Endodermal cell (in vitro differentiated cells): ENCODE measurements at regions not wholly inside any gene's neighbourhood (a gene's known extent, or its start where the extent isn't known, plus 50 kb on each side); places are given as distances from the start of the nearest gene placed in this dataset.

Experiments
- DNase-seq: peaks from one replicate; pipeline ENCODE4 v3.0.0-alpha.2; 2017
- H3K27ac ChIP-seq: 2 replicates; pipeline ENCODE4 v1.5.1; 2013; ENCODE audit warnings: mild to moderate bottlenecking, low read depth, low read length, moderate library complexity
- H3K27me3 ChIP-seq: 2 replicates; pipeline ENCODE4 v1.6.1; 2013; ENCODE audit warnings: mild to moderate bottlenecking, low read length, moderate library complexity; ENCODE audit not compliant: insufficient read depth, control insufficient read depth, poor library complexity, severe bottlenecking
- H3K36me3 ChIP-seq: 2 replicates; pipeline ENCODE4 v1.7.0; 2013; ENCODE audit warnings: mild to moderate bottlenecking, low read length, moderate library complexity; ENCODE audit not compliant: control insufficient read depth, insufficient read depth
- H3K4me1 ChIP-seq: one replicate; pipeline ENCODE4 v1.7.0; 2013; ENCODE audit warnings: low read length; ENCODE audit not compliant: control insufficient read depth, insufficient read depth
- H3K4me3 ChIP-seq: 2 replicates; pipeline ENCODE4 v1.5.1; 2013; ENCODE audit warnings: mild to moderate bottlenecking, low read length, moderate library complexity
- H3K9ac ChIP-seq: 2 replicates; pipeline ENCODE4 v1.6.1; 2013; ENCODE audit warnings: mild to moderate bottlenecking, low read length, moderate library complexity; ENCODE audit not compliant: poor library complexity, severe bottlenecking; ENCODE audit errors: extremely low read depth
- H3K9me3 ChIP-seq: 2 replicates; pipeline ENCODE4 v1.6.1; 2013; ENCODE audit warnings: mild to moderate bottlenecking, low read length, moderate library complexity; ENCODE audit not compliant: control insufficient read depth
- H3K27ac Mint-ChIP-seq: 2 replicates; pipeline ENCODE4 v1.8.0; 2020; ENCODE audit warnings: mixed read lengths
- H3K27me3 Mint-ChIP-seq: 2 replicates; pipeline ENCODE4 v1.8.0; 2021; ENCODE audit warnings: mild to moderate bottlenecking, mixed read lengths; ENCODE audit not compliant: insufficient read depth
- H3K36me3 Mint-ChIP-seq: 2 replicates; pipeline ENCODE4 v1.8.0; 2020; ENCODE audit warnings: low read depth, mixed read lengths
- H3K4me1 Mint-ChIP-seq: 2 replicates; pipeline ENCODE4 v1.8.0; 2020; ENCODE audit warnings: mixed read lengths
- H3K4me3 Mint-ChIP-seq: 2 replicates; pipeline ENCODE4 v1.8.0; 2020; ENCODE audit warnings: mild to moderate bottlenecking, moderate library complexity, mixed read lengths
- H3K9me3 Mint-ChIP-seq: 2 replicates; pipeline ENCODE4 v1.8.0; 2020; ENCODE audit warnings: mild to moderate bottlenecking, mixed read lengths
- WGBS, 2 experiments: methylation state at CpG; one replicate each; pipeline versions ENCODE4 v1.1.5 to v1.1.7; 2013; ENCODE audit warnings: missing lambda C conversion rate in 2 of 2, mixed read lengths in 1 of 2; ENCODE audit not compliant: insufficient coverage in 1 of 2, insufficient read length in 1 of 2; 5-methylcytosine and 5-hydroxymethylcytosine counted together
- TF ChIP-seq, protein P1 (sequence below): fragments of 200-600 bp; sonication (generic); conservative IDR thresholded peaks from 2 replicates; pipeline ENCODE4 v1.5.0; 2021; ENCODE audit warnings: antibody characterized with exemption, mild to moderate bottlenecking

DNA sequence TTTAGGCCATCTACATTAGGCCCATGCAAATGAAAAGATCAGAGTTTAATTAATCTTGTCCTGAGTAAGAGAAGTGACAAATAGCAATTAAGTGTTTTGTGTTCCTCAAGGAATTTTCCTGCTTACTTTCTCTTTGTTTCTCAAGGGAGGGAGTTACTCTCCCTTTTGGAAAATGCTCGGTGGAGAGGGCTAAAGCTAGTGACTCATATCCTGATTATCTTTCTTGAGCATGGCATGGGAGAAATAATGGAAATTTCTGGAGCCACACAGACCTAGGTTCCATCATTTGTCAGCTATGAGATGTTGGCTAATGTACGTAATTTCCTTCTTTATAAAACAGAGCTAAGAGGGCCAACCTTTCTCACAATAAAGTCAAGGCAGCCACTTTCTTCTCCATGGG, 177.1 kb downstream of the ETAA1 start:
- Histone ChIP-seq H3K9me3 (no peaks in the 10 kb centered on the region), H3K27ac (no peak overlapping the region), H3K9ac (no peak overlapping the region), H3K4me1 (no peaks in the 10 kb centered on the region), H3K27me3 (no peaks in the 10 kb centered on the region), H3K36me3 (no peaks in the 10 kb centered on the region), H3K4me3 (no peak overlapping the region)
- no peak overlapping the region for H3K4me3 Mint-ChIP-seq
- H3K27me3 Mint-ChIP-seq: peaks cover 3% of the 10 kb centered on the region
- H3K27ac Mint-ChIP-seq: no peak overlapping the region
- H3K4me1 Mint-ChIP-seq: no peaks in the 10 kb centered on the region
- TF ChIP-seq, protein P1, sequence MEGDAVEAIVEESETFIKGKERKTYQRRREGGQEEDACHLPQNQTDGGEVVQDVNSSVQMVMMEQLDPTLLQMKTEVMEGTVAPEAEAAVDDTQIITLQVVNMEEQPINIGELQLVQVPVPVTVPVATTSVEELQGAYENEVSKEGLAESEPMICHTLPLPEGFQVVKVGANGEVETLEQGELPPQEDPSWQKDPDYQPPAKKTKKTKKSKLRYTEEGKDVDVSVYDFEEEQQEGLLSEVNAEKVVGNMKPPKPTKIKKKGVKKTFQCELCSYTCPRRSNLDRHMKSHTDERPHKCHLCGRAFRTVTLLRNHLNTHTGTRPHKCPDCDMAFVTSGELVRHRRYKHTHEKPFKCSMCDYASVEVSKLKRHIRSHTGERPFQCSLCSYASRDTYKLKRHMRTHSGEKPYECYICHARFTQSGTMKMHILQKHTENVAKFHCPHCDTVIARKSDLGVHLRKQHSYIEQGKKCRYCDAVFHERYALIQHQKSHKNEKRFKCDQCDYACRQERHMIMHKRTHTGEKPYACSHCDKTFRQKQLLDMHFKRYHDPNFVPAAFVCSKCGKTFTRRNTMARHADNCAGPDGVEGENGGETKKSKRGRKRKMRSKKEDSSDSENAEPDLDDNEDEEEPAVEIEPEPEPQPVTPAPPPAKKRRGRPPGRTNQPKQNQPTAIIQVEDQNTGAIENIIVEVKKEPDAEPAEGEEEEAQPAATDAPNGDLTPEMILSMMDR: no peak
- H3K36me3 Mint-ChIP-seq: no peaks in the 10 kb centered on the region
- WGBS, 2 experiments: 92 to 98% methylated on average over 2 of the region's 2 CpGs
- no peak for DNase-seq
- no peaks in the 10 kb centered on the region for H3K9me3 Mint-ChIP-seq

DNA sequence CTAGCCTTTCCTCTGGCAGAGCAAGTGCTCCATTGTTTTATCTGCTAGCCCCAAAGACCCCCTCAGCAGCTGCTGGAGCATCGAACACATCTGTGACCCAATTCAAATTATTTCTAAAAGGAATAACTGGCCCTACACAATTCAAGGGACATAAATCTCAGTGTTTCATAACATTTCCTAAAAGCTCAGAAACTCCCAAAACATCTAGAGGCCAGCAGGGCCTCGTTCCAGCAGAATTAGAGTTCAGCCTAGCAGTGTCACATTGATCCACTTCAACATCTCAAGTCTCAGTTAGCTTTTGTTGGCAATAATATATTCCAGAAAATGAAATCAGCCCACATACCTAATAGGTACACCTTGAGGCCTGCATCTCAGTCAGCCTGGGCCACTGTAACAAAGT, 179.1 kb downstream of the ETAA1 start:
- 87 to 93% methylated on average over 2 of the region's 2 CpGs for WGBS, 2 experiments
- Mint-ChIP-seq H3K4me3 (no peak overlapping the region), H3K27ac (no peak overlapping the region), H3K36me3 (no peaks in the 10 kb centered on the region), H3K9me3 (no peaks in the 10 kb centered on the region), H3K4me1 (no peaks in the 10 kb centered on the region), H3K27me3 (peaks cover 3% of the 10 kb centered on the region)
- H3K4me1 ChIP-seq: no peaks in the 10 kb centered on the region
- no peaks in the 10 kb centered on the region for H3K9me3 ChIP-seq
- no peak for DNase-seq
- no peak overlapping the region for H3K4me3 ChIP-seq
- H3K27ac ChIP-seq: no peak overlapping the region
- no peaks in the 10 kb centered on the region for H3K36me3 ChIP-seq
- TF ChIP-seq, protein P1: no peak
- H3K9ac ChIP-seq: no peak overlapping the region
- no peaks in the 10 kb centered on the region for H3K27me3 ChIP-seq

DNA sequence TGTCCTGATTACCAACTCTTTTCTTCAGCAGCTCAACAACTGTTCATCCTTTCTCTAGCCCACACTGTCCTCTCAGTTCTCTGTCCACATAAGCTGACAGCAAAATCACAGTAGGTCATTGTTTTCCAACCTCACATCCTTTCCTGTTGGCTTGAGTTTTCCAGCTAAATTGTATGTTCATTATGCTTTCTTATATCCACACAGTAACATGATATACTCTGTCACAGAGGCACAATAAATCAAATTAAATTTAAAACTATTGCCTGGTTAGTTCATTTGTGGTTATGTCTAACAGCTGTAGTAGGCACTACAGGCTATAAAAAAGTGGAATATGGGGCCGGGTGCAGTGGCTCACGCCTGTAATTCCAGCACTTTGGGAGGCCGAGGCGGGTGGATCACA, 179.9 kb downstream of the ETAA1 start:
- TF ChIP-seq, protein P1: no peak
- Histone ChIP-seq H3K27ac (no peak overlapping the region), H3K27me3 (no peaks in the 10 kb centered on the region), H3K4me1 (no peaks in the 10 kb centered on the region), H3K36me3 (no peaks in the 10 kb centered on the region), H3K9me3 (peaks cover 2% of the 10 kb centered on the region), H3K9ac (no peak overlapping the region), H3K4me3 (no peak overlapping the region)
- no peak overlapping the region for H3K27ac Mint-ChIP-seq
- no peaks in the 10 kb centered on the region for H3K4me1 Mint-ChIP-seq
- no peak for DNase-seq
- no peaks in the 10 kb centered on the region for H3K36me3 Mint-ChIP-seq
- H3K9me3 Mint-ChIP-seq: peaks cover 2% of the 10 kb centered on the region
- 95% methylated on average over 4 of the region's 4 CpGs; no CpG with 5 or more reads in 1 of the 2 experiments for WGBS, 2 experiments
- peaks cover 3% of the 10 kb centered on the region for H3K27me3 Mint-ChIP-seq
- no peak overlapping the region for H3K4me3 Mint-ChIP-seq
